Endodermal cell (in vitro differentiated cells): ENCODE measurements at regions not wholly inside any gene's neighbourhood (a gene's known extent, or its start where the extent isn't known, plus 50 kb on each side); places are given as distances from the start of the nearest gene placed in this dataset.

Experiments used
- DNase-seq: peaks from one replicate; pipeline ENCODE4 v3.0.0-alpha.2; 2017
- H3K27ac ChIP-seq: 2 replicates; pipeline ENCODE4 v1.5.1; 2013; ENCODE audit warnings: mild to moderate bottlenecking, low read depth, low read length, moderate library complexity
- H3K27me3 ChIP-seq: 2 replicates; pipeline ENCODE4 v1.6.1; 2013; ENCODE audit warnings: mild to moderate bottlenecking, low read length, moderate library complexity; ENCODE audit not compliant: insufficient read depth, control insufficient read depth, poor library complexity, severe bottlenecking
- H3K36me3 ChIP-seq: 2 replicates; pipeline ENCODE4 v1.7.0; 2013; ENCODE audit warnings: mild to moderate bottlenecking, low read length, moderate library complexity; ENCODE audit not compliant: control insufficient read depth, insufficient read depth
- H3K4me1 ChIP-seq: one replicate; pipeline ENCODE4 v1.7.0; 2013; ENCODE audit warnings: low read length; ENCODE audit not compliant: control insufficient read depth, insufficient read depth
- H3K4me3 ChIP-seq: 2 replicates; pipeline ENCODE4 v1.5.1; 2013; ENCODE audit warnings: mild to moderate bottlenecking, low read length, moderate library complexity
- H3K9ac ChIP-seq: 2 replicates; pipeline ENCODE4 v1.6.1; 2013; ENCODE audit warnings: mild to moderate bottlenecking, low read length, moderate library complexity; ENCODE audit not compliant: poor library complexity, severe bottlenecking; ENCODE audit errors: extremely low read depth
- H3K9me3 ChIP-seq: 2 replicates; pipeline ENCODE4 v1.6.1; 2013; ENCODE audit warnings: mild to moderate bottlenecking, low read length, moderate library complexity; ENCODE audit not compliant: control insufficient read depth
- H3K27ac Mint-ChIP-seq: 2 replicates; pipeline ENCODE4 v1.8.0; 2020; ENCODE audit warnings: mixed read lengths
- H3K27me3 Mint-ChIP-seq: 2 replicates; pipeline ENCODE4 v1.8.0; 2021; ENCODE audit warnings: mild to moderate bottlenecking, mixed read lengths; ENCODE audit not compliant: insufficient read depth
- H3K36me3 Mint-ChIP-seq: 2 replicates; pipeline ENCODE4 v1.8.0; 2020; ENCODE audit warnings: low read depth, mixed read lengths
- H3K4me1 Mint-ChIP-seq: 2 replicates; pipeline ENCODE4 v1.8.0; 2020; ENCODE audit warnings: mixed read lengths
- H3K4me3 Mint-ChIP-seq: 2 replicates; pipeline ENCODE4 v1.8.0; 2020; ENCODE audit warnings: mild to moderate bottlenecking, moderate library complexity, mixed read lengths
- H3K9me3 Mint-ChIP-seq: 2 replicates; pipeline ENCODE4 v1.8.0; 2020; ENCODE audit warnings: mild to moderate bottlenecking, mixed read lengths
- CTCF ChIP-seq: fragments of 200-600 bp; sonication (generic); conservative IDR thresholded peaks from 2 replicates; pipeline ENCODE4 v1.5.0; 2021; ENCODE audit warnings: antibody characterized with exemption, mild to moderate bottlenecking
- WGBS, 2 experiments: methylation state at CpG; one replicate each; pipeline versions ENCODE4 v1.1.5 to v1.1.7; 2013; ENCODE audit warnings: missing lambda C conversion rate in 2 of 2, mixed read lengths in 1 of 2; ENCODE audit not compliant: insufficient coverage in 1 of 2, insufficient read length in 1 of 2; 5-methylcytosine and 5-hydroxymethylcytosine counted together

- Mint-ChIP-seq H3K27ac (no peak overlapping the region), H3K9me3 (no peaks in the 10 kb centered on the region), H3K4me1 (no peaks in the 10 kb centered on the region), H3K4me3 (no peak overlapping the region), H3K27me3 (no peaks in the 10 kb centered on the region), H3K36me3 (no peaks in the 10 kb centered on the region)
- H3K36me3 ChIP-seq, result no peaks in the 10 kb centered on the region
- H3K4me1 ChIP-seq, result no peaks in the 10 kb centered on the region
- H3K4me3 ChIP-seq, result no peak overlapping the region
- DNase-seq, result no peak
- 86 to 89% methylated on average over 1 to 3 of the region's 3 CpGs for WGBS, 2 experiments
- no peak overlapping the region for H3K9ac ChIP-seq
- TF ChIP-seq CTCF, result no peak
- no peaks in the 10 kb centered on the region for H3K9me3 ChIP-seq
- H3K27ac ChIP-seq, result no peak overlapping the region
- H3K27me3 ChIP-seq, result no peaks in the 10 kb centered on the region
These were observed 419.0 kb upstream of the MGAT4C start for GRCh38 chr12:86675197-86675596.

GRCh38 chr12:86670986-86671385 is 414.8 kb upstream of the MGAT4C start:
- no peaks in the 10 kb centered on the region for H3K36me3 Mint-ChIP-seq

GRCh38 chr12:86669010-86669409 is 412.8 kb upstream of the MGAT4C start:
- H3K36me3 Mint-ChIP-seq, result no peaks in the 10 kb centered on the region
- no peak overlapping the region for H3K27ac Mint-ChIP-seq
- Histone ChIP-seq H3K27ac (no peak overlapping the region), H3K9ac (no peak overlapping the region), H3K36me3 (no peaks in the 10 kb centered on the region), H3K27me3 (no peaks in the 10 kb centered on the region), H3K4me1 (no peaks in the 10 kb centered on the region), H3K9me3 (no peaks in the 10 kb centered on the region), H3K4me3 (no peak overlapping the region)
- no peaks in the 10 kb centered on the region for H3K9me3 Mint-ChIP-seq
- 84 to 100% methylated on average over 1 to 3 of the region's 3 CpGs for WGBS, 2 experiments
- DNase-seq, result peak; percentile 41
- H3K4me3 Mint-ChIP-seq, result no peak overlapping the region
- no peaks in the 10 kb centered on the region for H3K27me3 Mint-ChIP-seq
- no peaks in the 10 kb centered on the region for H3K4me1 Mint-ChIP-seq
- TF ChIP-seq CTCF, result no peak

More at GRCh38 chr12:86670986-86671385, 414.8 kb upstream of the MGAT4C start:
- Histone ChIP-seq H3K4me1 (no peaks in the 10 kb centered on the region), H3K27ac (no peak overlapping the region), H3K9ac (no peak overlapping the region), H3K27me3 (no peaks in the 10 kb centered on the region), H3K9me3 (no peaks in the 10 kb centered on the region), H3K4me3 (no peak overlapping the region), H3K36me3 (no peaks in the 10 kb centered on the region)
- 87 to 90% methylated on average over 3 to 4 of the region's 4 CpGs for WGBS, 2 experiments
- no peaks in the 10 kb centered on the region for H3K9me3 Mint-ChIP-seq
- no peak for TF ChIP-seq CTCF
- no peaks in the 10 kb centered on the region for H3K27me3 Mint-ChIP-seq
- H3K4me3 Mint-ChIP-seq, result no peak overlapping the region
- no peak for DNase-seq
- H3K4me1 Mint-ChIP-seq, result no peaks in the 10 kb centered on the region
- no peak overlapping the region for H3K27ac Mint-ChIP-seq
